HL-60/S4 treated with phorbol 12-myristate 13-acetate at 8.2 ng/mL for 4 days and 3 days (cell line): ENCODE measurements at regions not wholly inside any gene's neighbourhood (a gene's known extent, or its start where the extent isn't known, plus 50 kb on each side); places are given as distances from the start of the nearest gene placed in this dataset.

Experiments
- in situ Hi-C: fragments of 300-500 bp; cut with MboI; formaldehyde crosslinking; loops from 2 replicates; pipeline ENCODE4 v1.15.0; 2022; ENCODE audit warnings: low sequenced_read_pairs

GRCh38 chr3:6771171-6771570, 89.7 kb upstream of the GRM7 start:
- in situ Hi-C loops, result no loop called here

- in situ Hi-C loops, result loop anchor here (25.0 kb wide), 1 partner anchor 1467 kb away; no protein-coding TSS in a partner anchor
These were observed 81.8 kb upstream of the GRM7 start for GRCh38 chr3:6779140-6779539.

- in situ Hi-C loops, result loop anchor here (25.0 kb wide), 1 partner anchor 1469 kb away; no protein-coding TSS in a partner anchor
These were observed 79.8 kb upstream of the GRM7 start for GRCh38 chr3:6781092-6781491.

- in situ Hi-C loops, result loop anchor here (25.0 kb wide), 1 partner anchor 1473 kb away; no protein-coding TSS in a partner anchor
These were observed 75.2 kb upstream of the GRM7 start for GRCh38 chr3:6785726-6786125.

- in situ Hi-C loops, result loop anchor here (25.0 kb wide), 1 partner anchor 1479 kb away; no protein-coding TSS in a partner anchor
These were observed 69.8 kb upstream of the GRM7 start for GRCh38 chr3:6791161-6791560.

- in situ Hi-C loops, result loop anchor here (25.0 kb wide), 1 partner anchor 1487 kb away; no protein-coding TSS in a partner anchor
These were observed 61.5 kb upstream of the GRM7 start for GRCh38 chr3:6799264-6799915.

GRCh38 chr3:6803619-6804018, 57.3 kb upstream of the GRM7 start:
- in situ Hi-C loops, result no loop called here

GRCh38 chr3:6805236-6805635, 55.7 kb upstream of the GRM7 start:
- in situ Hi-C loops, result no loop called here

GRCh38 chr3:6806991-6807390, 53.9 kb upstream of the GRM7 start:
- in situ Hi-C loops, result no loop called here

- in situ Hi-C loops, result no loop called here
These were observed 52.8 kb upstream of the GRM7 start for GRCh38 chr3:6807967-6808588.

- in situ Hi-C loops, result no loop called here
These were observed 51.6 kb upstream of the GRM7 start for GRCh38 chr3:6809349-6809748.
